ENCODE measurements at regions not wholly inside any gene's neighbourhood (a gene's known extent, or its start where the extent isn't known, plus 50 kb on each side); places are given as distances from the start of the nearest gene placed in this dataset.
"Not testable (repeated sequence)": the region's sequence is repeated elsewhere in the genome, so short reads cannot be mapped to it uniquely, and the experiment has no call there.

GRCh38 chr19:7400815-7401214 is 52.1 kb downstream of the ARHGEF18 start:
- TF ChIP-seq CTCF (IDR thresholded peaks at IDR 0.05; ENCODE audit: insufficient read depth, low read length) = no peak
- no peak overlapping the region for H3K4me3 ChIP-seq (ENCODE audit: low read depth, low read length)
- no peak for DNase-seq (ENCODE audit: low read depth)

GRCh38 chr19:7401694-7402093 is 53.0 kb downstream of the ARHGEF18 start:
- DNase-seq (ENCODE audit: low read depth) = no peak
- no peak overlapping the region for H3K4me3 ChIP-seq (ENCODE audit: low read depth, low read length)
- no peak for TF ChIP-seq CTCF (IDR thresholded peaks at IDR 0.05; ENCODE audit: insufficient read depth, low read length)

- not testable (repeated sequence) for DNase-seq (ENCODE audit: low read depth); H3K4me3 ChIP-seq (ENCODE audit: low read depth, low read length)
These were observed 56.7 kb downstream of the ARHGEF18 start for GRCh38 chr19:7405482-7405881.

GRCh38 chr19:7408251-7408650 is 59.5 kb downstream of the ARHGEF18 start:
- no peak for TF ChIP-seq CTCF (IDR thresholded peaks at IDR 0.05; ENCODE audit: insufficient read depth, low read length)

GRCh38 chr19:7410946-7411345 is 62.2 kb downstream of the ARHGEF18 start:
- no peak for TF ChIP-seq CTCF (IDR thresholded peaks at IDR 0.05; ENCODE audit: insufficient read depth, low read length)
- no peak for DNase-seq (ENCODE audit: low read depth)
- H3K4me3 ChIP-seq (ENCODE audit: low read depth, low read length) = no peak overlapping the region

More at GRCh38 chr19:7408251-7408650, 59.5 kb downstream of the ARHGEF18 start:
- no peak overlapping the region for H3K4me3 ChIP-seq (ENCODE audit: low read depth, low read length)
- DNase-seq (ENCODE audit: low read depth) = no peak

GRCh38 chr19:7413629-7414028 is 64.9 kb downstream of the ARHGEF18 start:
- DNase-seq (ENCODE audit: low read depth) = no peak
- TF ChIP-seq CTCF (IDR thresholded peaks at IDR 0.05; ENCODE audit: insufficient read depth, low read length) = no peak
- H3K4me3 ChIP-seq (ENCODE audit: low read depth, low read length) = no peak overlapping the region

GRCh38 chr19:7415163-7415856 is 66.6 kb downstream of the ARHGEF18 start:
- TF ChIP-seq CTCF (IDR thresholded peaks at IDR 0.05; ENCODE audit: insufficient read depth, low read length) = no peak
- peak; percentile 22 for DNase-seq (ENCODE audit: low read depth)
- no peak overlapping the region for H3K4me3 ChIP-seq (ENCODE audit: low read depth, low read length)

Measured in fibroblast of the aortic adventitia (primary cell).